K562 (cell line): ENCODE measurements at regions not wholly inside any gene's neighbourhood (a gene's known extent, or its start where the extent isn't known, plus 50 kb on each side); places are given as distances from the start of the nearest gene placed in this dataset.

Experiments
- ATAC-seq: fragments of 200-7000 bp; cut with Tn5 transposase; 3 replicates; pipeline ENCODE4 v1.9.1; 2020; ENCODE audit warnings: moderate library complexity
- BruUV-seq: library from RNA; stranded (reverse); fragments of 400-500 nt; replicated peaks from 2 replicates; lab custom pipeline; 2021; lab: Mats Ljungman, UMichigan
- CTCF ChIA-PET: fragments of 300-600 bp; formaldehyde crosslinking; extraction: SDS; loops from one replicate; lab custom pipeline; 2021; ENCODE audit warnings: low intra/inter-chr PET ratio; lab: Yijun Ruan, JAX
- POLR2A ChIA-PET: fragments of 300-600, 350-650 bp; sonication (Branson Sonifier 250); formaldehyde crosslinking; extraction: SDS; loops from one replicate; lab custom pipeline; 2021; ENCODE audit warnings: antibody characterized with exemption, inconsistent platforms; lab: Yijun Ruan, JAX
- DNase-seq, 4 experiments: peaks; one replicate each; pipeline versions ENCODE4 v3.0.0 to v3.0.0-alpha.2; 2011 to 2018; ENCODE audit warnings: low spot score in 3 of 4, mixed read lengths in 3 of 4; ENCODE audit errors: extremely low read depth in 1 of 4
- FAIRE-seq: peaks from 2 replicates; lab custom pipeline; 2011; peaks lifted over from hg19 to GRCh38; lab: Jason Lieb, UNC
- H2AFZ ChIP-seq: 2 replicates; pipeline ENCODE4 v1.6.0; 2011; ENCODE audit warnings: low read depth, low read length, control low read depth, inconsistent platforms
- H3K27ac ChIP-seq: fragments of 200-600 bp; 3 replicates; pipeline ENCODE4 v1.8.0; 2011; ENCODE audit warnings: low read depth, mild to moderate bottlenecking, control low read depth, inconsistent platforms, low read length, moderate library complexity, mixed read lengths; ENCODE audit errors: extremely low read depth
- H3K27me3 ChIP-seq, 2 experiments: fragments of 300-600 bp in 1 of 2; 2 replicates in 1 of 2; 3 replicates in 1 of 2; pipeline versions ENCODE4 v1.6.0 to v1.8.0; 2011; ENCODE audit warnings: inconsistent platforms in 2 of 2, low read length in 2 of 2, mild to moderate bottlenecking in 1 of 2, mixed read lengths in 1 of 2, moderate library complexity in 1 of 2; ENCODE audit not compliant: control insufficient read depth in 2 of 2, insufficient read depth in 2 of 2
- H3K36me3 ChIP-seq: fragments of 300-600 bp; 3 replicates; pipeline ENCODE4 v1.8.0; 2011; ENCODE audit warnings: mild to moderate bottlenecking, low read length, inconsistent platforms; ENCODE audit not compliant: control insufficient read depth, insufficient read depth
- H3K4me1 ChIP-seq, 2 experiments: fragments of 200-600 bp in 1 of 2; replicated peaks in 1 of 2; 2 replicates in 1 of 2; 3 replicates in 1 of 2; pipeline versions ENCODE4 v1.5.1 to v1.8.0; 2011; ENCODE audit warnings: inconsistent platforms in 2 of 2, low read length in 2 of 2, mild to moderate bottlenecking in 1 of 2, mixed read lengths in 1 of 2, moderate library complexity in 1 of 2; ENCODE audit not compliant: control insufficient read depth in 2 of 2, insufficient read depth in 2 of 2
- H3K4me2 ChIP-seq: 2 replicates; pipeline ENCODE4 v1.6.1; 2011; ENCODE audit warnings: low read length, control low read depth, inconsistent platforms, mixed read lengths; ENCODE audit not compliant: insufficient read depth
- H3K4me3 ChIP-seq: fragments of 200-600 bp; sonication (generic), shearing (Covaris generic); 2 replicates; pipeline ENCODE4 v1.5.1; 2016; ENCODE audit warnings: control low read depth, inconsistent platforms
- H3K79me2 ChIP-seq: fragments of 200-600 bp; 3 replicates; pipeline ENCODE4 v1.8.0; 2011; ENCODE audit warnings: low read length, inconsistent platforms; ENCODE audit not compliant: control insufficient read depth, insufficient read depth
- H3K9ac ChIP-seq, 2 experiments: 2 replicates each; pipeline versions ENCODE4 v1.6.0 to v1.6.1; 2011; ENCODE audit warnings: low read depth in 2 of 2, low read length in 2 of 2, control low read depth in 1 of 2, inconsistent platforms in 1 of 2, mild to moderate bottlenecking in 1 of 2, mixed read lengths in 1 of 2; ENCODE audit not compliant: insufficient read depth in 1 of 2
- H3K9me1 ChIP-seq: one replicate; pipeline ENCODE4 v1.6.0; 2011; ENCODE audit warnings: inconsistent platforms, mild to moderate bottlenecking, low read length, moderate library complexity; ENCODE audit not compliant: control insufficient read depth, insufficient read depth
- H3K9me3 ChIP-seq: replicated peaks from 2 replicates; pipeline ENCODE4 v1.5.1; 2011; ENCODE audit warnings: low read depth, low read length, inconsistent platforms; ENCODE audit not compliant: control insufficient read depth, insufficient read depth
- H4K20me1 ChIP-seq: replicated peaks from 2 replicates; pipeline ENCODE4 v1.6.1; 2011; ENCODE audit warnings: low read length, inconsistent platforms, mixed read lengths; ENCODE audit not compliant: control insufficient read depth, insufficient read depth
- BHLHE40 ChIP-seq: IDR thresholded peaks from 2 replicates; pipeline ENCODE4 v1.6.1; 2011; ENCODE audit warnings: low read length, improper control_type of control experiment
- E2F5 ChIP-seq: sonication (generic); formaldehyde crosslinking; IDR thresholded peaks from 2 replicates; pipeline ENCODE4 v1.8.0; 2022; ENCODE audit warnings: mild to moderate bottlenecking, missing genetic modification reagents
- HNRNPH1 ChIP-seq: fragments of 200-400 bp; formaldehyde crosslinking; optimal IDR thresholded peaks from 2 replicates; pipeline ENCODE3; 2017; ENCODE audit warnings: low read depth, mild to moderate bottlenecking, low read length, moderate library complexity
- KDM2B ChIP-seq: fragments of 250-450 bp; sonication (Bioruptor Pico); IDR thresholded peaks from 2 replicates; pipeline ENCODE4 v1.8.0; 2021; ENCODE audit warnings: mild to moderate bottlenecking, moderate library complexity
- MIER1 ChIP-seq: fragments of 450-650 bp; IDR thresholded peaks from 2 replicates; pipeline ENCODE4 v1.6.1; 2016; ENCODE audit warnings: antibody characterized with exemption, mild to moderate bottlenecking, low read depth
- PBX2 ChIP-seq, 2 experiments: IDR thresholded peaks in 1 of 2; conservative IDR thresholded peaks in 1 of 2; 2 replicates each; pipeline ENCODE4 v1.6.1; 2016; ENCODE audit warnings: low read depth in 2 of 2, mild to moderate bottlenecking in 1 of 2, missing compliant biosample characterization in 1 of 2, missing genetic modification characterization in 1 of 2, moderate library complexity in 1 of 2
- RBBP5 ChIP-seq: fragments of 200-600 bp; sonication (generic); IDR thresholded peaks from 2 replicates; pipeline ENCODE4 v1.6.1; 2012; ENCODE audit warnings: borderline replicate concordance, mild to moderate bottlenecking, low read length, control low read depth, inconsistent platforms; ENCODE audit not compliant: insufficient read depth, poor library complexity, severe bottlenecking
- TCF7 ChIP-seq: sonication (generic); IDR thresholded peaks from 2 replicates; pipeline ENCODE4 v1.6.1; 2016; ENCODE audit warnings: antibody characterized with exemption, borderline replicate concordance
- ZBTB8A ChIP-seq: fragments of 450-650 bp; IDR thresholded peaks from 2 replicates; pipeline ENCODE4 v1.6.1; 2018; ENCODE audit warnings: mild to moderate bottlenecking, moderate library complexity; ENCODE audit not compliant: partially characterized antibody
- in situ Hi-C: fragments of 300-500 bp; cut with MboI; formaldehyde crosslinking; loops from 4 replicates; pipeline ENCODE4 v1.15.0; 2018; ENCODE audit warnings: inconsistent platforms, mixed read lengths
- intact Hi-C: fragments of 100-400 bp; cut with micrococcal nuclease; formaldehyde crosslinking; loops from 2 replicates; pipeline ENCODE4 v1.14.2; 2022
- TF ChIP-seq, protein P1 (sequence below): sonication (generic); formaldehyde crosslinking; IDR thresholded peaks from 2 replicates; pipeline ENCODE4 v1.8.1; 2022; ENCODE audit warnings: missing genetic modification reagents
- TF ChIP-seq, protein P2 (sequence below): sonication (generic); formaldehyde crosslinking; IDR thresholded peaks from 2 replicates; pipeline ENCODE4 v1.8.0; 2022; ENCODE audit warnings: mild to moderate bottlenecking, missing genetic modification reagents, borderline replicate concordance

- FAIRE-seq, result no peak
- CTCF ChIA-PET, result no interaction called here
- H3K9me1 ChIP-seq, result no peaks in the 10 kb centered on the region
- no peak overlapping the region for H3K27ac ChIP-seq
- in situ Hi-C loops, result no loop called here
- H3K9ac ChIP-seq, result no peak overlapping the region
- H3K4me2 ChIP-seq, result no peak overlapping the region
- H3K36me3 ChIP-seq, result no peaks in the 10 kb centered on the region
- intact Hi-C loops, result no loop called here
- no peak overlapping the region for H2AFZ ChIP-seq
- no peaks in the 10 kb centered on the region; the same call in 1 of the 2 replicates for H3K9me3 ChIP-seq
- TF ChIP-seq, protein P1, sequence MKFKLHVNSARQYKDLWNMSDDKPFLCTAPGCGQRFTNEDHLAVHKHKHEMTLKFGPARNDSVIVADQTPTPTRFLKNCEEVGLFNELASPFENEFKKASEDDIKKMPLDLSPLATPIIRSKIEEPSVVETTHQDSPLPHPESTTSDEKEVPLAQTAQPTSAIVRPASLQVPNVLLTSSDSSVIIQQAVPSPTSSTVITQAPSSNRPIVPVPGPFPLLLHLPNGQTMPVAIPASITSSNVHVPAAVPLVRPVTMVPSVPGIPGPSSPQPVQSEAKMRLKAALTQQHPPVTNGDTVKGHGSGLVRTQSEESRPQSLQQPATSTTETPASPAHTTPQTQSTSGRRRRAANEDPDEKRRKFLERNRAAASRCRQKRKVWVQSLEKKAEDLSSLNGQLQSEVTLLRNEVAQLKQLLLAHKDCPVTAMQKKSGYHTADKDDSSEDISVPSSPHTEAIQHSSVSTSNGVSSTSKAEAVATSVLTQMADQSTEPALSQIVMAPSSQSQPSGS (CRISPR knock-in tag), result no peak
- TF ChIP-seq E2F5 (CRISPR knock-in tag) (no peak), HNRNPH1 (no peak), BHLHE40 (no peak), PBX2 (CRISPR knock-in tag; IDR thresholded peaks at IDR 0.05; ENCODE audit: low read depth) (no peak), PBX2 (tag; conservative IDR thresholded peaks at IDR 0.05; ENCODE audit: low read depth) (no peak), MIER1 (no peak), RBBP5 (no peak), KDM2B (no peak), TCF7 (no peak), ZBTB8A (no peak)
- TF ChIP-seq, protein P2, sequence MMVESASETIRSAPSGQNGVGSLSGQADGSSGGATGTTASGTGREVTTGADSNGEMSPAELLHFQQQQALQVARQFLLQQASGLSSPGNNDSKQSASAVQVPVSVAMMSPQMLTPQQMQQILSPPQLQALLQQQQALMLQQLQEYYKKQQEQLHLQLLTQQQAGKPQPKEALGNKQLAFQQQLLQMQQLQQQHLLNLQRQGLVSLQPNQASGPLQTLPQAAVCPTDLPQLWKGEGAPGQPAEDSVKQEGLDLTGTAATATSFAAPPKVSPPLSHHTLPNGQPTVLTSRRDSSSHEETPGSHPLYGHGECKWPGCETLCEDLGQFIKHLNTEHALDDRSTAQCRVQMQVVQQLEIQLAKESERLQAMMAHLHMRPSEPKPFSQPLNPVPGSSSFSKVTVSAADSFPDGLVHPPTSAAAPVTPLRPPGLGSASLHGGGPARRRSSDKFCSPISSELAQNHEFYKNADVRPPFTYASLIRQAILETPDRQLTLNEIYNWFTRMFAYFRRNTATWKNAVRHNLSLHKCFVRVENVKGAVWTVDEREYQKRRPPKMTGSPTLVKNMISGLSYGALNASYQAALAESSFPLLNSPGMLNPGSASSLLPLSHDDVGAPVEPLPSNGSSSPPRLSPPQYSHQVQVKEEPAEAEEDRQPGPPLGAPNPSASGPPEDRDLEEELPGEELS, result no peak
- TF ChIP-seq, all 486 proteins: peak for 0
- POLR2A ChIA-PET, result no interaction called here
- Histone ChIP-seq H4K20me1 (no peaks in the 10 kb centered on the region), H3K27me3 (no peaks in the 10 kb centered on the region), H3K4me1 (no peaks in the 10 kb centered on the region), H3K4me3 (no peak overlapping the region), H3K79me2 (no peaks in the 10 kb centered on the region)
- no TSS peak for BruUV-seq
- DNase-seq, result no peak
- ATAC-seq, result no peak
These were observed 437.3 kb downstream of the DHX35 start for GRCh38 chr20:39399463-39399862.
